WTC11 (cell line): ENCODE measurements at regions not wholly inside any gene's neighbourhood (a gene's known extent, or its start where the extent isn't known, plus 50 kb on each side); places are given as distances from the start of the nearest gene placed in this dataset.

Source experiments
- ATAC-seq: fragments of 200-7000 bp; cut with Tn5 transposase; 2 replicates; pipeline ENCODE4 v1.10.0; 2021; ENCODE audit warnings: mild to moderate bottlenecking, moderate library complexity
- CTCF ChIA-PET: fragments of 300-600 bp; sonication (Branson Sonifier 250); formaldehyde crosslinking; loops from one replicate; lab custom pipeline; 2021; ENCODE audit warnings: antibody characterized with exemption; lab: Charles Lee
- POLR2A ChIA-PET: fragments of 350-600 bp; sonication (Branson Sonifier 250); formaldehyde crosslinking; loops from one replicate; lab custom pipeline; 2021; ENCODE audit warnings: antibody characterized with exemption; lab: Charles Lee
- DNase-seq: peaks from one replicate; pipeline ENCODE4 v3.0.0; 2021; ENCODE audit warnings: low spot score
- H3K27ac Mint-ChIP-seq: 2 replicates; pipeline ENCODE4 v1.8.0; 2021; ENCODE audit warnings: mixed read lengths
- H3K27me3 Mint-ChIP-seq: 2 replicates; pipeline ENCODE4 v1.8.0; 2021; ENCODE audit warnings: low read depth, mild to moderate bottlenecking, moderate library complexity, mixed read lengths
- H3K36me3 Mint-ChIP-seq: 2 replicates; pipeline ENCODE4 v1.8.0; 2021; ENCODE audit warnings: mixed read lengths
- H3K4me1 Mint-ChIP-seq: 2 replicates; pipeline ENCODE4 v1.8.0; 2022; ENCODE audit warnings: mixed read lengths
- H3K4me3 Mint-ChIP-seq: 2 replicates; pipeline ENCODE4 v1.8.0; 2021; ENCODE audit warnings: mild to moderate bottlenecking, moderate library complexity, mixed read lengths
- H3K9me3 Mint-ChIP-seq: 2 replicates; pipeline ENCODE4 v1.8.0; 2021; ENCODE audit warnings: mixed read lengths
- FOXK1 ChIP-seq: sonication (generic); formaldehyde crosslinking; IDR thresholded peaks from 2 replicates; pipeline ENCODE4 v1.8.0; 2022; ENCODE audit warnings: mild to moderate bottlenecking, moderate library complexity, missing genetic modification reagents
- GABPB1 ChIP-seq: sonication (generic); formaldehyde crosslinking; IDR thresholded peaks from 2 replicates; pipeline ENCODE4 v1.8.1; 2023; ENCODE audit warnings: mild to moderate bottlenecking, missing genetic modification reagents
- GTF2I ChIP-seq: fragments of 250-450 bp; sonication (Bioruptor Pico); conservative IDR thresholded peaks from 2 replicates; pipeline ENCODE4 v1.4.0; 2021; ENCODE audit warnings: mild to moderate bottlenecking
- OVOL2 ChIP-seq: fragments of 250-450 bp; sonication (Bioruptor Pico); IDR thresholded peaks from 2 replicates; pipeline ENCODE4 v1.9.0; 2021; ENCODE audit warnings: mild to moderate bottlenecking, borderline replicate concordance
- SOX15 ChIP-seq: fragments of 250-450 bp; sonication (Bioruptor Pico); IDR thresholded peaks from 2 replicates; pipeline ENCODE4 v1.9.0; 2021; ENCODE audit warnings: mild to moderate bottlenecking
- SP1 ChIP-seq: sonication (generic); formaldehyde crosslinking; conservative IDR thresholded peaks from 2 replicates; pipeline ENCODE4 v1.8.1; 2022; ENCODE audit warnings: missing genetic modification reagents
- TCF7 ChIP-seq: sonication (generic); formaldehyde crosslinking; IDR thresholded peaks from 2 replicates; pipeline ENCODE4 v1.8.0; 2022; ENCODE audit warnings: mild to moderate bottlenecking, low read depth, missing genetic modification reagents, moderate library complexity
- ZNF219 ChIP-seq: sonication (generic); formaldehyde crosslinking; IDR thresholded peaks from 2 replicates; pipeline ENCODE4 v1.8.0; 2023; ENCODE audit warnings: missing genetic modification reagents, mild to moderate bottlenecking, borderline replicate concordance
- ZNF317 ChIP-seq: sonication (generic); formaldehyde crosslinking; IDR thresholded peaks from 2 replicates; pipeline ENCODE4 v1.8.1; 2023; ENCODE audit warnings: low read depth, mild to moderate bottlenecking, moderate library complexity, missing genetic modification reagents, borderline replicate concordance
- ZNF396 ChIP-seq: fragments of 250-450 bp; sonication (Bioruptor Pico); IDR thresholded peaks from 2 replicates; pipeline ENCODE4 v1.8.0; 2021; ENCODE audit warnings: mild to moderate bottlenecking, moderate library complexity, borderline replicate concordance
- ZNF416 ChIP-seq: fragments of 250-450 bp; sonication (Bioruptor Pico); IDR thresholded peaks from 2 replicates; pipeline ENCODE4 v1.9.0; 2021; ENCODE audit warnings: mild to moderate bottlenecking, inconsistent platforms
- ZNF671 ChIP-seq: fragments of 250-450 bp; sonication (Bioruptor Pico); IDR thresholded peaks from 2 replicates; pipeline ENCODE4 v1.8.0; 2021; ENCODE audit warnings: mild to moderate bottlenecking
- TF ChIP-seq, protein P1 (sequence below): sonication (generic); formaldehyde crosslinking; IDR thresholded peaks from 2 replicates; pipeline ENCODE4 v1.8.0; 2022; ENCODE audit warnings: missing genetic modification reagents
- TF ChIP-seq, protein P2 (sequence below): sonication (generic); formaldehyde crosslinking; IDR thresholded peaks from 2 replicates; pipeline ENCODE4 v1.8.0; 2023; ENCODE audit warnings: missing genetic modification reagents, mild to moderate bottlenecking, borderline replicate concordance
- TF ChIP-seq, protein P3 (sequence below): sonication (generic); formaldehyde crosslinking; IDR thresholded peaks from 2 replicates; pipeline ENCODE4 v1.8.1; 2022; ENCODE audit warnings: mild to moderate bottlenecking, moderate library complexity, missing genetic modification reagents
- TF ChIP-seq, protein P4 (sequence below): sonication (generic); formaldehyde crosslinking; IDR thresholded peaks from 2 replicates; pipeline ENCODE4 v1.8.1; 2022; ENCODE audit warnings: mild to moderate bottlenecking, missing genetic modification reagents, moderate library complexity, borderline replicate concordance
- TF ChIP-seq, protein P5 (sequence below): sonication (generic); formaldehyde crosslinking; IDR thresholded peaks from 2 replicates; pipeline ENCODE4 v1.8.0; 2022; ENCODE audit warnings: mild to moderate bottlenecking, missing genetic modification reagents
- TF ChIP-seq, protein P6 (sequence below): sonication (generic); formaldehyde crosslinking; IDR thresholded peaks from 2 replicates; pipeline ENCODE4 v1.8.0; 2022; ENCODE audit warnings: mild to moderate bottlenecking, missing genetic modification reagents

DNA sequence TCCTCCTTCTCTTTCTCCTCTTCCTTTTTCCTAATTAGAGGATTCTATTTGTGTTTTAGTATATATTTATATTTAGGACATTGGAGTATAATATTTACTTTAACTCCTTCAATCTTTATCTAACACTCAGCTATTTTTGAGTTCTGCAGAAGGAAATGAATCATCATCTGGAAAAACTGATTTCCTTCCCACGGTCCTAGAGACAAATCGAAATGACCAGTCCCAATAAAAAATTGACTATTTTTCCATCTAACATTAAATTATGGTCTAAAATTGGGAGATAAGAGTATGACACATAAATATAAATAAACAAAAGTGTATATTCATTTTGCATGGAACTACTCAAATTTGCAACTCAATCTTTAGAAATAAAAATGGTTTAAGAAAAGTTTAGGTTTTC lies 167.4 kb downstream of the TMTC3 start:
- no peak overlapping the region for H3K4me3 Mint-ChIP-seq
- TF ChIP-seq ZNF416 (no peak), GABPB1 (CRISPR knock-in tag) (no peak), TCF7 (no peak), SP1 (no peak), ZNF219 (CRISPR knock-in tag) (no peak), SOX15 (no peak), ZNF396 (CRISPR knock-in tag) (no peak)
- TF ChIP-seq, protein P1, sequence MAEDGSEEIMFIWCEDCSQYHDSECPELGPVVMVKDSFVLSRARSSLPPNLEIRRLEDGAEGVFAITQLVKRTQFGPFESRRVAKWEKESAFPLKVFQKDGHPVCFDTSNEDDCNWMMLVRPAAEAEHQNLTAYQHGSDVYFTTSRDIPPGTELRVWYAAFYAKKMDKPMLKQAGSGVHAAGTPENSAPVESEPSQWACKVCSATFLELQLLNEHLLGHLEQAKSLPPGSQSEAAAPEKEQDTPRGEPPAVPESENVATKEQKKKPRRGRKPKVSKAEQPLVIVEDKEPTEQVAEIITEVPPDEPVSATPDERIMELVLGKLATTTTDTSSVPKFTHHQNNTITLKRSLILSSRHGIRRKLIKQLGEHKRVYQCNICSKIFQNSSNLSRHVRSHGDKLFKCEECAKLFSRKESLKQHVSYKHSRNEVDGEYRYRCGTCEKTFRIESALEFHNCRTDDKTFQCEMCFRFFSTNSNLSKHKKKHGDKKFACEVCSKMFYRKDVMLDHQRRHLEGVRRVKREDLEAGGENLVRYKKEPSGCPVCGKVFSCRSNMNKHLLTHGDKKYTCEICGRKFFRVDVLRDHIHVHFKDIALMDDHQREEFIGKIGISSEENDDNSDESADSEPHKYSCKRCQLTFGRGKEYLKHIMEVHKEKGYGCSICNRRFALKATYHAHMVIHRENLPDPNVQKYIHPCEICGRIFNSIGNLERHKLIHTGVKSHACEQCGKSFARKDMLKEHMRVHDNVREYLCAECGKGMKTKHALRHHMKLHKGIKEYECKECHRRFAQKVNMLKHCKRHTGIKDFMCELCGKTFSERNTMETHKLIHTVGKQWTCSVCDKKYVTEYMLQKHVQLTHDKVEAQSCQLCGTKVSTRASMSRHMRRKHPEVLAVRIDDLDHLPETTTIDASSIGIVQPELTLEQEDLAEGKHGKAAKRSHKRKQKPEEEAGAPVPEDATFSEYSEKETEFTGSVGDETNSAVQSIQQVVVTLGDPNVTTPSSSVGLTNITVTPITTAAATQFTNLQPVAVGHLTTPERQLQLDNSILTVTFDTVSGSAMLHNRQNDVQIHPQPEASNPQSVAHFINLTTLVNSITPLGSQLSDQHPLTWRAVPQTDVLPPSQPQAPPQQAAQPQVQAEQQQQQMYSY = no peak
- TF ChIP-seq, protein P2, sequence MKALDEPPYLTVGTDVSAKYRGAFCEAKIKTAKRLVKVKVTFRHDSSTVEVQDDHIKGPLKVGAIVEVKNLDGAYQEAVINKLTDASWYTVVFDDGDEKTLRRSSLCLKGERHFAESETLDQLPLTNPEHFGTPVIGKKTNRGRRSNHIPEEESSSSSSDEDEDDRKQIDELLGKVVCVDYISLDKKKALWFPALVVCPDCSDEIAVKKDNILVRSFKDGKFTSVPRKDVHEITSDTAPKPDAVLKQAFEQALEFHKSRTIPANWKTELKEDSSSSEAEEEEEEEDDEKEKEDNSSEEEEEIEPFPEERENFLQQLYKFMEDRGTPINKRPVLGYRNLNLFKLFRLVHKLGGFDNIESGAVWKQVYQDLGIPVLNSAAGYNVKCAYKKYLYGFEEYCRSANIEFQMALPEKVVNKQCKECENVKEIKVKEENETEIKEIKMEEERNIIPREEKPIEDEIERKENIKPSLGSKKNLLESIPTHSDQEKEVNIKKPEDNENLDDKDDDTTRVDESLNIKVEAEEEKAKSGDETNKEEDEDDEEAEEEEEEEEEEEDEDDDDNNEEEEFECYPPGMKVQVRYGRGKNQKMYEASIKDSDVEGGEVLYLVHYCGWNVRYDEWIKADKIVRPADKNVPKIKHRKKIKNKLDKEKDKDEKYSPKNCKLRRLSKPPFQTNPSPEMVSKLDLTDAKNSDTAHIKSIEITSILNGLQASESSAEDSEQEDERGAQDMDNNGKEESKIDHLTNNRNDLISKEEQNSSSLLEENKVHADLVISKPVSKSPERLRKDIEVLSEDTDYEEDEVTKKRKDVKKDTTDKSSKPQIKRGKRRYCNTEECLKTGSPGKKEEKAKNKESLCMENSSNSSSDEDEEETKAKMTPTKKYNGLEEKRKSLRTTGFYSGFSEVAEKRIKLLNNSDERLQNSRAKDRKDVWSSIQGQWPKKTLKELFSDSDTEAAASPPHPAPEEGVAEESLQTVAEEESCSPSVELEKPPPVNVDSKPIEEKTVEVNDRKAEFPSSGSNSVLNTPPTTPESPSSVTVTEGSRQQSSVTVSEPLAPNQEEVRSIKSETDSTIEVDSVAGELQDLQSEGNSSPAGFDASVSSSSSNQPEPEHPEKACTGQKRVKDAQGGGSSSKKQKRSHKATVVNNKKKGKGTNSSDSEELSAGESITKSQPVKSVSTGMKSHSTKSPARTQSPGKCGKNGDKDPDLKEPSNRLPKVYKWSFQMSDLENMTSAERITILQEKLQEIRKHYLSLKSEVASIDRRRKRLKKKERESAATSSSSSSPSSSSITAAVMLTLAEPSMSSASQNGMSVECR (CRISPR knock-in tag) = no peak
- TF ChIP-seq, protein P3, sequence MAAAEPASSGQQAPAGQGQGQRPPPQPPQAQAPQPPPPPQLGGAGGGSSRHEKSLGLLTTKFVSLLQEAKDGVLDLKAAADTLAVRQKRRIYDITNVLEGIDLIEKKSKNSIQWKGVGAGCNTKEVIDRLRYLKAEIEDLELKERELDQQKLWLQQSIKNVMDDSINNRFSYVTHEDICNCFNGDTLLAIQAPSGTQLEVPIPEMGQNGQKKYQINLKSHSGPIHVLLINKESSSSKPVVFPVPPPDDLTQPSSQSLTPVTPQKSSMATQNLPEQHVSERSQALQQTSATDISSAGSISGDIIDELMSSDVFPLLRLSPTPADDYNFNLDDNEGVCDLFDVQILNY = no peak
- TF ChIP-seq, protein P4, sequence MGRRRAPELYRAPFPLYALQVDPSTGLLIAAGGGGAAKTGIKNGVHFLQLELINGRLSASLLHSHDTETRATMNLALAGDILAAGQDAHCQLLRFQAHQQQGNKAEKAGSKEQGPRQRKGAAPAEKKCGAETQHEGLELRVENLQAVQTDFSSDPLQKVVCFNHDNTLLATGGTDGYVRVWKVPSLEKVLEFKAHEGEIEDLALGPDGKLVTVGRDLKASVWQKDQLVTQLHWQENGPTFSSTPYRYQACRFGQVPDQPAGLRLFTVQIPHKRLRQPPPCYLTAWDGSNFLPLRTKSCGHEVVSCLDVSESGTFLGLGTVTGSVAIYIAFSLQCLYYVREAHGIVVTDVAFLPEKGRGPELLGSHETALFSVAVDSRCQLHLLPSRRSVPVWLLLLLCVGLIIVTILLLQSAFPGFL (CRISPR knock-in tag) = no peak
- TF ChIP-seq, protein P5, sequence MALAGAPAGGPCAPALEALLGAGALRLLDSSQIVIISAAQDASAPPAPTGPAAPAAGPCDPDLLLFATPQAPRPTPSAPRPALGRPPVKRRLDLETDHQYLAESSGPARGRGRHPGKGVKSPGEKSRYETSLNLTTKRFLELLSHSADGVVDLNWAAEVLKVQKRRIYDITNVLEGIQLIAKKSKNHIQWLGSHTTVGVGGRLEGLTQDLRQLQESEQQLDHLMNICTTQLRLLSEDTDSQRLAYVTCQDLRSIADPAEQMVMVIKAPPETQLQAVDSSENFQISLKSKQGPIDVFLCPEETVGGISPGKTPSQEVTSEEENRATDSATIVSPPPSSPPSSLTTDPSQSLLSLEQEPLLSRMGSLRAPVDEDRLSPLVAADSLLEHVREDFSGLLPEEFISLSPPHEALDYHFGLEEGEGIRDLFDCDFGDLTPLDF (CRISPR knock-in tag) = no peak
- ATAC-seq (no peak), DNase-seq (no peak)
- H3K36me3 Mint-ChIP-seq = no peaks in the 10 kb centered on the region
- no peak overlapping the region for H3K27ac Mint-ChIP-seq
- H3K4me1 Mint-ChIP-seq = no peaks in the 10 kb centered on the region
- no peaks in the 10 kb centered on the region for H3K27me3 Mint-ChIP-seq
- no peaks in the 10 kb centered on the region for H3K9me3 Mint-ChIP-seq
- ChIA-PET POLR2A (no interaction called here), CTCF (no interaction called here)

DNA sequence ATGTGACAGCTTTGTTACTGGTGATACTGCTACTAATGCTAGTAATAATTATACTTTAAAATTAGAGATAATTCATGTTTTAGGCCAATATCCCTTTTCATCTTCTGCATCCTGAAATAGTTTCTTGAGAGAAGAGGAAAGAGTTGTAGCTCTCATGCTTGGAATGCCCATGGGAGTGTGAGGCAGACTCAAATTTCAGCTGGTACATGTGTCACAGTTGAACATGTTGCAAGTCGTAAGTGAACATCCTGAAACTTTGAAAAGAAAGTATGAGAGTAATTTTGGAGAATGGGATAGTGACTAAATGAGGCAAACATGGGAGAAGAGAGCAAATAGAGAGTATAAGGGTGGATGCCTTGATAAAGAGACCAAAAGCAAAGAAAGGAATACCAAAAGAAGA lies 168.0 kb downstream of the TMTC3 start:
- H3K9me3 Mint-ChIP-seq = 0 out of 2 replicates have a peak, but pooled peaks cover 3% of the 10 kb centered on the region
- no peaks in the 10 kb centered on the region for H3K27me3 Mint-ChIP-seq
- ChIA-PET CTCF (interaction anchor here (1.1 kb wide), 1 partner anchor 83 kb away, joined by 6 read pairs; no protein-coding TSS in a partner anchor), POLR2A (no interaction called here)
- ATAC-seq (no peak), DNase-seq (no peak)
- no peaks in the 10 kb centered on the region for H3K36me3 Mint-ChIP-seq
- no peaks in the 10 kb centered on the region for H3K4me1 Mint-ChIP-seq
- H3K27ac Mint-ChIP-seq = no peak overlapping the region
- TF ChIP-seq ZNF317 (CRISPR knock-in tag) = no peak
- no peak for TF ChIP-seq ZNF671 (CRISPR knock-in tag)
- TF ChIP-seq, protein P6, sequence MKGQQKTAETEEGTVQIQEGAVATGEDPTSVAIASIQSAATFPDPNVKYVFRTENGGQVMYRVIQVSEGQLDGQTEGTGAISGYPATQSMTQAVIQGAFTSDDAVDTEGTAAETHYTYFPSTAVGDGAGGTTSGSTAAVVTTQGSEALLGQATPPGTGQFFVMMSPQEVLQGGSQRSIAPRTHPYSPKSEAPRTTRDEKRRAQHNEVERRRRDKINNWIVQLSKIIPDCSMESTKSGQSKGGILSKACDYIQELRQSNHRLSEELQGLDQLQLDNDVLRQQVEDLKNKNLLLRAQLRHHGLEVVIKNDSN = no peak
- TF ChIP-seq FOXK1 = no peak
- TF ChIP-seq, protein P1 = no peak
- no peak for TF ChIP-seq GTF2I
- no peak for TF ChIP-seq OVOL2 (CRISPR knock-in tag)
- no peak overlapping the region for H3K4me3 Mint-ChIP-seq
